Adrenal gland (tissue), 5 donors: ENCODE measurements at regions not wholly inside any gene's neighbourhood (a gene's known extent, or its start where the extent isn't known, plus 50 kb on each side); places are given as distances from the start of the nearest gene placed in this dataset.

ENCODE experiments used
- CTCF ChIP-seq, 6 experiments: fragments of 450-650 bp in 4 of 6; fragments of 200-600 bp in 2 of 6; sonication (generic) in 1 of 6; IDR thresholded peaks; 1 replicate in 5 of 6; 2 replicates in 1 of 6; pipeline versions ENCODE4 v1.5.1 to v1.8.0; 2016 to 2021; ENCODE audit warnings: antibody characterized with exemption in 6 of 6, mild to moderate bottlenecking in 2 of 6, moderate library complexity in 1 of 6
- POLR2A ChIP-seq, 2 donors: fragments of 450-650 bp; IDR thresholded peaks; one replicate each; pipeline ENCODE4 v1.6.1; 2017; ENCODE audit warnings: antibody characterized with exemption in 2 of 2, mild to moderate bottlenecking in 2 of 2, moderate library complexity in 1 of 2
- donor health status: DM: no; HTN: no; CAD: no.

GRCh38 chr4:156408749-156409148 lies 455.1 kb upstream of the CTSO start:
- TF ChIP-seq CTCF (IDR thresholded peaks at IDR 0.05) (no peak), POLR2A (IDR thresholded peaks at IDR 0.05) (no peak)
